ENCODE measurements at regions not wholly inside any gene's neighbourhood (a gene's known extent, or its start where the extent isn't known, plus 50 kb on each side); places are given as distances from the start of the nearest gene placed in this dataset.
"Not testable (repeated sequence)": the region's sequence is repeated elsewhere in the genome, so short reads cannot be mapped to it uniquely, and the experiment has no call there.

- TF ChIP-seq IRF3 (IDR thresholded peaks at IDR 0.05; ENCODE audit: low read depth, low read length) (no peak), RAD21 (IDR thresholded peaks at IDR 0.05; ENCODE audit: low read length) (no peak), MXI1 (IDR thresholded peaks at IDR 0.05; ENCODE audit: low read depth, low read length) (no peak), EP300 (IDR thresholded peaks at IDR 0.05; ENCODE audit: borderline replicate concordance in 1 of 2, low read depth in 1 of 2, low read length in 1 of 2) (no peak), PBX3 (IDR thresholded peaks at IDR 0.05) (no peak), MAX (IDR thresholded peaks at IDR 0.05; ENCODE audit: low read depth) (no peak)
Observed at GRCh38 chr16:10300905-10301304, 85.0 kb upstream of the ATF7IP2 start (continued).

- H3F3A ChIP-seq (replicated peaks; ENCODE audit: insufficient read depth) = not testable (repeated sequence)
Observed at GRCh38 chr16:10301547-10301946, 84.3 kb upstream of the ATF7IP2 start.

GRCh38 chr16:10305912-10306311 is 79.9 kb upstream of the ATF7IP2 start:
- Histone ChIP-seq H4K20me1 (ENCODE audit: insufficient read depth) (no peaks in the 10 kb centered on the region), H3F3A (replicated peaks; ENCODE audit: insufficient read depth) (no peaks in the 10 kb centered on the region), H2AFZ (ENCODE audit: low read depth) (no peak overlapping the region), H3K4me1 (ENCODE audit: control insufficient read depth in 1 of 2, insufficient read depth in 2 of 2, low read depth in 1 of 2, low read length in 1 of 2) (no peaks in the 10 kb centered on the region), H3K27ac (ENCODE audit: low read depth in 2 of 2, low read length in 1 of 2) (no peak overlapping the region), H3K9me3 (no peaks in the 10 kb centered on the region), H3K79me2 (ENCODE audit: insufficient read depth) (no peaks in the 10 kb centered on the region), H3K27me3 (ENCODE audit: insufficient read depth) (no peaks in the 10 kb centered on the region), H3K9me2 (no peaks in the 10 kb centered on the region), H3K4me2 (no peak overlapping the region), H3K36me3 (replicated peaks in 1 of 2; ENCODE audit: control insufficient read depth in 1 of 2, insufficient read depth in 2 of 2, low read length in 1 of 2) (no peaks in the 10 kb centered on the region), H3K4me3 (ENCODE audit: low read depth in 2 of 2, low read length in 1 of 2) (no peak overlapping the region), H3K9ac (no peak overlapping the region)
- CTCF ChIA-PET = no interaction called here
- no peak for DNase-seq
- 39% methylated on average over 4 of the region's 4 CpGs for WGBS (ENCODE audit: low lambda C conversion rate)
- POLR2A ChIA-PET = no interaction called here
- TF ChIP-seq ELF1 (IDR thresholded peaks at IDR 0.05) (no peak), MEF2A (IDR thresholded peaks at IDR 0.05; ENCODE audit: borderline replicate concordance, low read depth) (no peak), JUND (IDR thresholded peaks at IDR 0.05) (no peak), CHD2 (IDR thresholded peaks at IDR 0.05; ENCODE audit: low read length, partially characterized antibody) (no peak), REST (IDR thresholded peaks at IDR 0.05; ENCODE audit: low read depth, low read length) (no peak), NFIC (IDR thresholded peaks at IDR 0.05; ENCODE audit: borderline replicate concordance) (no peak), TEAD4 (IDR thresholded peaks at IDR 0.05; ENCODE audit: borderline replicate concordance, insufficient read depth) (no peak)

More at GRCh38 chr16:10301547-10301946, 84.3 kb upstream of the ATF7IP2 start:
- CTCF ChIA-PET; H3K9ac ChIP-seq; H3K4me2 ChIP-seq; H3K9me2 ChIP-seq; DNase-seq; H3K79me2 ChIP-seq (ENCODE audit: insufficient read depth); H2AFZ ChIP-seq (ENCODE audit: low read depth); H3K4me1 ChIP-seq (ENCODE audit: control insufficient read depth in 1 of 2, insufficient read depth in 2 of 2, low read depth in 1 of 2, low read length in 1 of 2); H3K4me3 ChIP-seq (ENCODE audit: low read depth in 2 of 2, low read length in 1 of 2); H3K36me3 ChIP-seq (replicated peaks in 1 of 2; ENCODE audit: control insufficient read depth in 1 of 2, insufficient read depth in 2 of 2, low read length in 1 of 2); POLR2A ChIA-PET; H3K27me3 ChIP-seq (ENCODE audit: insufficient read depth); H3K27ac ChIP-seq (ENCODE audit: low read depth in 2 of 2, low read length in 1 of 2); H3K9me3 ChIP-seq; H4K20me1 ChIP-seq (ENCODE audit: insufficient read depth): not testable (repeated sequence)
- 43% methylated on average over 6 of the region's 6 CpGs for WGBS (ENCODE audit: low lambda C conversion rate)
